LoVo (cell line): ENCODE measurements at regions not wholly inside any gene's neighbourhood (a gene's known extent, or its start where the extent isn't known, plus 50 kb on each side); places are given as distances from the start of the nearest gene placed in this dataset.
A peak's percentile ranks its signal among the peaks of the same experiment; 100 is the strongest.

Experiments
- DNase-seq: peaks from one replicate; pipeline ENCODE4 v3.0.0-alpha.2; 2016; ENCODE audit warnings: low spot score

- DNase-seq, result no peak
Measured at GRCh38 chr10:104576611-104577010, 64.5 kb upstream of the SORCS3 start.

GRCh38 chr10:104577163-104577562, 63.9 kb upstream of the SORCS3 start:
- no peak for DNase-seq

- DNase-seq, result peak; percentile 8
Measured at GRCh38 chr10:104577861-104578521, 63.1 kb upstream of the SORCS3 start.

GRCh38 chr10:104578671-104579070, 62.4 kb upstream of the SORCS3 start:
- DNase-seq, result no peak

GRCh38 chr10:104579136-104579535, 62.0 kb upstream of the SORCS3 start:
- DNase-seq, result no peak

GRCh38 chr10:104580321-104580720, 60.8 kb upstream of the SORCS3 start:
- no peak for DNase-seq

GRCh38 chr10:104580774-104581675, 60.1 kb upstream of the SORCS3 start:
- DNase-seq, result peak; percentile 72

- DNase-seq, result no peak
Measured at GRCh38 chr10:104581884-104582601, 59.0 kb upstream of the SORCS3 start.

GRCh38 chr10:104582602-104582951, 58.5 kb upstream of the SORCS3 start:
- DNase-seq, result no peak

- no peak for DNase-seq
Measured at GRCh38 chr10:104582966-104583365, 58.1 kb upstream of the SORCS3 start.

GRCh38 chr10:104584541-104584940, 56.5 kb upstream of the SORCS3 start:
- no peak for DNase-seq

- DNase-seq, result no peak
Measured at GRCh38 chr10:104587751-104588150, 53.3 kb upstream of the SORCS3 start.

GRCh38 chr10:104589431-104589830, 51.7 kb upstream of the SORCS3 start:
- no peak for DNase-seq

GRCh38 chr10:104589871-104590270, 51.2 kb upstream of the SORCS3 start:
- DNase-seq, result peak; percentile 32
